Bronchial epithelial cell (primary cell): ENCODE measurements at regions not wholly inside any gene's neighbourhood (a gene's known extent, or its start where the extent isn't known, plus 50 kb on each side); places are given as distances from the start of the nearest gene placed in this dataset.
A peak's percentile ranks its signal among the peaks of the same experiment; 100 is the strongest.

Experiments
- DNase-seq: peaks from one replicate; pipeline ENCODE4 v3.0.0-alpha.2; 2010; ENCODE audit warnings: low read depth
- FAIRE-seq: peaks from 2 replicates; lab custom pipeline; 2011; peaks lifted over from hg19 to GRCh38; lab: Jason Lieb, UNC
- H3K27me3 ChIP-seq: 2 replicates; pipeline ENCODE4 v1.5.1; 2011; ENCODE audit warnings: low read length; ENCODE audit not compliant: control insufficient read depth, insufficient read depth
- H3K36me3 ChIP-seq: 2 replicates; pipeline ENCODE4 v1.5.1; 2011; ENCODE audit warnings: low read length; ENCODE audit not compliant: control insufficient read depth, insufficient read depth
- H3K4me3 ChIP-seq: 2 replicates; pipeline ENCODE4 v1.5.1; 2011; ENCODE audit warnings: mild to moderate bottlenecking, low read depth, low read length, control low read depth
- CTCF ChIP-seq: IDR thresholded peaks from 2 replicates; pipeline ENCODE4 v1.5.1; 2011; ENCODE audit warnings: mild to moderate bottlenecking, moderate library complexity, low read length, control low read depth, inconsistent platforms; ENCODE audit not compliant: insufficient read depth, severe bottlenecking

DNA sequence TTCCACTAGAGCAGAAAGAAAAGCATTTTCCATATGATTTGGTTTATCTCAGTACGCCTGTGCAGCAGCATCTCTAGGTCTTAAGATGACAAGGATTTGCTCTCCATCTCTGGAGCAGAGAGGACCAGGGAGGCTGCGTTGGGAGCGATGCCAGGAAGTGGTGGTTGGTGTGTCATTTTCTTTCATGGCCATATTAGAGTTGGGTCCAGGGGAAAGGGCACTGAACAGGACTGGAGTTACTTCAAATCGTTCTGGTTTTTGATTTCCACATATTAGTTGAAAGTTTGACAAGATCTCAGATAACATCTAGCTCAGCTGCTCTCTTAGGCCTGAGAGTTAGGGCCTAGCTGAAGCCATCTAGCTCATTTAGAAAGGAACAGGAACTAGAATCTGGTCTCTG, 157.7 kb downstream of the ADAMTS15 start:
- H3K4me3 ChIP-seq: no peak overlapping the region
- DNase-seq (no peak), FAIRE-seq (no peak)
- TF ChIP-seq CTCF: no peak
- no peaks in the 10 kb centered on the region for H3K36me3 ChIP-seq
- H3K27me3 ChIP-seq: no peaks in the 10 kb centered on the region

DNA sequence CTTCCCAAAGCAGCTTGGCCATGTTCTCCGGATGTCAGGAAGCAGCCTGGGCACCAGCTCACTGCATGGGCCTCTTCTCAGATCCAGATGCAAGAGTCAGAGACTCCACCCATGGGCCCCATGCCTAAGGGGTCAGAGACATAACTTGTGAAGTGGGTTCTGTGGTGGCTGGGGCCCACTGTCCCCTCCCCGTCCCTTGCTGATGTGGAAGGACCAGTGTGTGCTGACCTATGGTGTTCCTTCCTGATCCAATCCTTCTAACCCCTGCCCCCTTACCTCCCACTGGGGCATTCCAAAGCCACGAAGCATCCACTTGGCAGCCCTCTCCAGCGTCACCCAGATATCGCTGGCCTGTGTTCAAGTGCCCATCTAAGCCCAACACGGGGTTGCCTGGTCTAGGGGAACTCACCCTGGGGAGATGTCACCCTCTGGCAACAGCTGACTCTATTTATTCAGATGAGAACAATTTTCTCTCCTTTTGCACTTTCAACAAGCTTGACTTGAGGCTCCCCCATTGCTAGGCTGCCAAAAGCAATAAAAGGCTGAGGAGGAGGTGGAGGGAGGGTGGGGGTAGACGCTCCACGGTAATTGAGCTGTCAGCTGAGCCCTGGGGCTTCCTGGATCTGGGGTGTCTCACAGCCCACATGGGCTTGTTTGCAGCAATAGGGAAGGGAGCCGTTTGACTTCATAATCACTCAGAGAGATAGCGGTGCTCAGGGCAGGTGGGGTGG, 158.5 kb downstream of the ADAMTS15 start:
- no peaks in the 10 kb centered on the region for H3K27me3 ChIP-seq
- no peak for FAIRE-seq
- no peak overlapping the region for H3K4me3 ChIP-seq
- TF ChIP-seq CTCF: no peak
- no peak for DNase-seq
- H3K36me3 ChIP-seq: no peaks in the 10 kb centered on the region

GRCh38 chr11:130608287-130608686, 159.8 kb downstream of the ADAMTS15 start:
- FAIRE-seq (no peak), DNase-seq (no peak)
- TF ChIP-seq CTCF: no peak
- Histone ChIP-seq H3K27me3 (no peaks in the 10 kb centered on the region), H3K36me3 (no peaks in the 10 kb centered on the region), H3K4me3 (no peak overlapping the region)

GRCh38 chr11:130609121-130610035, 160.9 kb downstream of the ADAMTS15 start:
- FAIRE-seq (no peak), DNase-seq (peak; percentile 38)
- no peak for TF ChIP-seq CTCF
- Histone ChIP-seq H3K4me3 (no peak overlapping the region), H3K36me3 (no peaks in the 10 kb centered on the region), H3K27me3 (no peaks in the 10 kb centered on the region)

GRCh38 chr11:130611791-130612251, 163.4 kb downstream of the ADAMTS15 start:
- peak; percentile 77 for DNase-seq

More at GRCh38 chr11:130611791-130612251, 163.4 kb downstream of the ADAMTS15 start:
- FAIRE-seq: no peak
- Histone ChIP-seq H3K4me3 (no peak overlapping the region), H3K36me3 (no peaks in the 10 kb centered on the region), H3K27me3 (no peaks in the 10 kb centered on the region)
- no peak for TF ChIP-seq CTCF
